GM12874 (cell line): ENCODE measurements at regions not wholly inside any gene's neighbourhood (a gene's known extent, or its start where the extent isn't known, plus 50 kb on each side); places are given as distances from the start of the nearest gene placed in this dataset.

Experiments used
- TF ChIP-seq, protein P1 (sequence below): IDR thresholded peaks from 2 replicates; pipeline ENCODE4 v1.5.1; 2011; ENCODE audit warnings: low read depth, mild to moderate bottlenecking, control low read depth, low read length, moderate library complexity; ENCODE audit not compliant: insufficient read depth

DNA sequence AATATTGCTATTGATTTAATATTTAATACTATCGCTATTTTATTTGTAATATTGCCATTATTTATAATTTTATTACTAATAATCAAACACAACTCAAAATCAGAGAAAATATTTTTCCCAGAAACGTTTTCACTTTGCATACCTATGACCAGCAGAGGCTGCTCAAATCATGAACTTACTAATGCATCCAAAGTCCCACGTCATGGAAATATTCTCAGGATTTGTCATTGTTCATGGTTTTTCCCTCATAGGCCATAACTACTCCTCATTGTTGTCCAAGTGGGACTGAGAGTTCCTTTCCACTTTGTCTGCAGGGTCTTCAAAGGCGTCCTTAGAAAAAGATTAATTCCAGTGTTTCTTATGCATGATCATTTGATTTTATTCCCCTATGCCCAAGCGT, 344.8 kb downstream of the THBS2 start:
- TF ChIP-seq, protein P1, sequence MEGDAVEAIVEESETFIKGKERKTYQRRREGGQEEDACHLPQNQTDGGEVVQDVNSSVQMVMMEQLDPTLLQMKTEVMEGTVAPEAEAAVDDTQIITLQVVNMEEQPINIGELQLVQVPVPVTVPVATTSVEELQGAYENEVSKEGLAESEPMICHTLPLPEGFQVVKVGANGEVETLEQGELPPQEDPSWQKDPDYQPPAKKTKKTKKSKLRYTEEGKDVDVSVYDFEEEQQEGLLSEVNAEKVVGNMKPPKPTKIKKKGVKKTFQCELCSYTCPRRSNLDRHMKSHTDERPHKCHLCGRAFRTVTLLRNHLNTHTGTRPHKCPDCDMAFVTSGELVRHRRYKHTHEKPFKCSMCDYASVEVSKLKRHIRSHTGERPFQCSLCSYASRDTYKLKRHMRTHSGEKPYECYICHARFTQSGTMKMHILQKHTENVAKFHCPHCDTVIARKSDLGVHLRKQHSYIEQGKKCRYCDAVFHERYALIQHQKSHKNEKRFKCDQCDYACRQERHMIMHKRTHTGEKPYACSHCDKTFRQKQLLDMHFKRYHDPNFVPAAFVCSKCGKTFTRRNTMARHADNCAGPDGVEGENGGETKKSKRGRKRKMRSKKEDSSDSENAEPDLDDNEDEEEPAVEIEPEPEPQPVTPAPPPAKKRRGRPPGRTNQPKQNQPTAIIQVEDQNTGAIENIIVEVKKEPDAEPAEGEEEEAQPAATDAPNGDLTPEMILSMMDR: no peak

DNA sequence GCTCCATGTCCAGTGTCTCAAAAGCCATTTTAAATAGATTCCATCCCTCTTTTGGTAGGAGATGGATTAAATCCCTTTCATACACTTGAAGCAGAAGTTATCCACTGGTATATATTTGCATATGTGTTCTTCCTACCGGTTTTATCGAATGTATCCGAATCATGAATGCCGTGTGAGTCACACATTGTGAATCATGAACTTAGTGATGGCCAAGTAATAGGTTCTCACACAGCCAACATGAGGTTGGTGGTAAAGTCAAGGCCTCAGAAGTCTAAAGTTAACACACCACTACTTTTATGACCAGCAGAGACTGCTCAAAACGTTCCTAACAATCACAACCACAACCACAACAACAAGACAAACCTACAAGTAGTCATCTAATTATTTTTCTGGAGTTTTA, 345.5 kb downstream of the THBS2 start:
- TF ChIP-seq, protein P1: no peak

DNA sequence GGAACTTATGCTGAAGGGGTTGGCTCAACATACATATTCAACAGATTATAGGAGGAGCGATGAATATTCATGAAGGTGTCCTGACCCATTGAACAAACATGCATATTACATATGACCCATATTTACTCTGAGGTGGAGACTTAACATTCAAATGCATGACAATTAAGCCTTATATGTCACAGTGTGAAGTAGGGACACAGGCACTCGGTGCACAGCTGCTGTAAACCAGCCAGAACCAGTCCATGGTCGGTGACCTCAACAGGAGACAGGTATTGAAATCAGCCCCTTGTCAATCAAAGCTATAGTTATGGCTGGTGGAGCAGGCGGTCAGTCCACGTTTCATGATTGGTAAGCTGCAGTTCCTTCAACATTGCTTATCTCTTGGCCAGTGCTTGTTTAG, 347.3 kb downstream of the THBS2 start:
- TF ChIP-seq, protein P1: no peak

DNA sequence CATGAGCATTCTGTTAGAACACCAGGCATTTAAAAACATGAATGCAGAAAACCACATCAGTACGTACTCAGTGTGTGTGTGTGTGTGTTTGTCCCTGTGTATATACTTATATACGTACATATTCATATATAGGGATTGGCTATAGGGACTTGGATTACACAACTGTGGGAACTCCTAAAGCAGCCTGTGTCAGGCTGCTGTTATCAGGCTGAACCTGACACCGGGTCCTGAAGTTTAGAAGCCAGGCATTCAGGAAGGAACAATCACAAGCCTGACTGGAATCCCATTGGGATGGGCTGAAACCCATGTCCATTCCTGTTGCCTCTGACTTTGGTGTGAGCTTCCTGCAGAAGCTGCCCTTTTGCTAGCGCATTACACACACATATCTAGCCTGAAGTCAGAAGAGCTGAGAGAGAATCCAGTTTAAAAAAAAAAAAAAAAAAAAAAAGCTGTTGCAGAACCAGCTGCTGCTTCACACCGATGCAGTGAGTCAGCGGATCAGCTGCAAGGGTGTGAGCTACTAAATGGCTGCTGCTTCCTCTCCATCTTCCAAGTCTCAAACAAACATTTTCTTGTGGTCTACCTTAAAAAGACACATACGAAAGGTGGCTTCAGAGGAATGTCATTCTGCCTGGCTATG, 348.1 kb downstream of the THBS2 start:
- TF ChIP-seq, protein P1: no peak

GRCh38 chr6:168903613-168904345, 349.9 kb downstream of the THBS2 start:
- TF ChIP-seq, protein P1: no peak

GRCh38 chr6:168902075-168902474, 351.6 kb downstream of the THBS2 start:
- TF ChIP-seq, protein P1: no peak

DNA sequence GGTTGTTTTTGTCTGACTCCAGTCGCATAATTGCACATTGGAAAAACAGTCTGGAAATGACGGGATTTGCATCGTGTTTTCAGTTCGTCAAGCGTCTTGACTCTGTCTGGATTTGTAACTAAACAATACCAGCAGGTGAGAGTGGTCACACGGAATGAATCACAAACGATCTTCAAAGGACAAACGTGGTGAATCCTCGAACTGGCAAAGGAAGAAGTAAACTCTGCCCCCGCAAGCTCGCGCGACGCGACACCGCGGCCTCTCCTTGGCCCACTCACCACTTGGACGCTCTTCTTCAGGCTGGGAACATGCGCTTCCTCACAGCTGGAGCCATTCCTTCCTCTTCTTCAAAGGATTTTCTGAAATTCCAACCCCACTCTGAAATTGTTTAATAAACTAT, 352.6 kb downstream of the THBS2 start:
- TF ChIP-seq, protein P1: no peak
